Astrocyte (in vitro differentiated cells and primary cell): ENCODE measurements at regions not wholly inside any gene's neighbourhood (a gene's known extent, or its start where the extent isn't known, plus 50 kb on each side); places are given as distances from the start of the nearest gene placed in this dataset.

Source experiments
- DNase-seq: peaks from one replicate; pipeline ENCODE4 v3.0.0-alpha.2; 2010; ENCODE audit warnings: low read depth
- FAIRE-seq: peaks from 2 replicates; lab custom pipeline; 2011; peaks lifted over from hg19 to GRCh38; lab: Jason Lieb, UNC
- H2AFZ ChIP-seq: 2 replicates; pipeline ENCODE4 v1.6.0; 2012; ENCODE audit warnings: low read depth, low read length, inconsistent platforms
- H3K27ac ChIP-seq: 2 replicates; pipeline ENCODE4 v1.5.1; 2011; ENCODE audit warnings: low read depth, low read length, inconsistent platforms
- H3K27me3 ChIP-seq: 2 replicates; pipeline ENCODE4 v1.6.0; 2011; ENCODE audit warnings: low read length, inconsistent platforms; ENCODE audit not compliant: insufficient read depth
- H3K36me3 ChIP-seq: 2 replicates; pipeline ENCODE4 v1.5.1; 2011; ENCODE audit warnings: low read length, inconsistent platforms; ENCODE audit not compliant: insufficient read depth
- H3K4me1 ChIP-seq: 2 replicates; pipeline ENCODE4 v1.5.1; 2011; ENCODE audit warnings: low read length, inconsistent platforms; ENCODE audit not compliant: insufficient read depth
- H3K4me2 ChIP-seq: 2 replicates; pipeline ENCODE4 v1.6.0; 2012; ENCODE audit warnings: low read length, inconsistent platforms
- H3K4me3 ChIP-seq: 2 replicates; pipeline ENCODE4 v1.5.1; 2011; ENCODE audit warnings: low read depth, mild to moderate bottlenecking, low read length, inconsistent platforms; ENCODE audit not compliant: insufficient read depth
- H3K79me2 ChIP-seq: 2 replicates; pipeline ENCODE4 v1.6.0; 2012; ENCODE audit warnings: mild to moderate bottlenecking, low read length, inconsistent platforms; ENCODE audit not compliant: insufficient read depth
- H3K9ac ChIP-seq: 2 replicates; pipeline ENCODE4 v1.6.0; 2012; ENCODE audit warnings: mild to moderate bottlenecking, low read length, inconsistent platforms
- H3K9me3 ChIP-seq: 2 replicates; pipeline ENCODE4 v1.5.1; 2012; ENCODE audit warnings: low read depth, mild to moderate bottlenecking, low read length, inconsistent platforms; ENCODE audit not compliant: insufficient read depth
- H4K20me1 ChIP-seq: 2 replicates; pipeline ENCODE4 v1.6.0; 2012; ENCODE audit warnings: low read length, inconsistent platforms; ENCODE audit not compliant: insufficient read depth
- H3K27ac Mint-ChIP-seq: one replicate; pipeline ENCODE4 v1.8.0; 2021; ENCODE audit warnings: mild to moderate bottlenecking, mixed read lengths; ENCODE audit not compliant: unreplicated experiment
- H3K27me3 Mint-ChIP-seq: one replicate; pipeline ENCODE4 v1.8.0; 2021; ENCODE audit warnings: low read depth, mixed read lengths; ENCODE audit not compliant: unreplicated experiment
- H3K36me3 Mint-ChIP-seq: one replicate; pipeline ENCODE4 v1.8.0; 2021; ENCODE audit warnings: low read depth, mixed read lengths; ENCODE audit not compliant: unreplicated experiment
- H3K4me1 Mint-ChIP-seq: one replicate; pipeline ENCODE4 v1.8.0; 2021; ENCODE audit warnings: low read depth, mixed read lengths; ENCODE audit not compliant: unreplicated experiment
- H3K4me3 Mint-ChIP-seq: one replicate; pipeline ENCODE4 v1.8.0; 2021; ENCODE audit warnings: mild to moderate bottlenecking, moderate library complexity, mixed read lengths; ENCODE audit not compliant: unreplicated experiment
- H3K9me3 Mint-ChIP-seq: one replicate; pipeline ENCODE4 v1.8.0; 2021; ENCODE audit warnings: mild to moderate bottlenecking, mixed read lengths; ENCODE audit not compliant: unreplicated experiment
- EZH2 ChIP-seq: IDR thresholded peaks from 2 replicates; pipeline ENCODE4 v1.6.1; 2012; ENCODE audit warnings: mild to moderate bottlenecking, low read length, inconsistent platforms; ENCODE audit not compliant: insufficient read depth
- TF ChIP-seq, protein P1 (sequence below): IDR thresholded peaks from 2 replicates; pipeline ENCODE4 v1.5.1; 2011; ENCODE audit warnings: low read depth, mild to moderate bottlenecking, inconsistent platforms, low read length, moderate library complexity; ENCODE audit not compliant: insufficient read depth

DNA sequence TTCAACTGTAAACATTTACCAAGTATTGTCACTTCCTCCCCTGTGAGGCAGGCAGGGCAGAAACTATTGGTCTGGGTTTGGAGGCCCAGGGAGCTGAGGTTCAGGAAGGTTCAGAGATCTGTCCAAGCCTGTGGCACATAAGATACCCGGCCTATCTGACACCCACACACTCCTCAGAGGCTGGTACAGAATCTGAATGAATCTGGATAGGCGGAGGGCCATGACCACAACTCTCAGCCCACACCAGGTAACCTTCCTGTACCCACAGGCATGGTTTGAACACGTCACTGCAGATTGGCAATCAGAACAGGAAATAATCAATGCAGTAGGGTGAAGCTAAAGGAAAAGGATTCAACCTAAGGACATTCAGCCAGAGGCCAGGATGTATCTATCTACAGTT is 92.8 kb upstream of the TMCC3 start:
- TF ChIP-seq, protein P1, sequence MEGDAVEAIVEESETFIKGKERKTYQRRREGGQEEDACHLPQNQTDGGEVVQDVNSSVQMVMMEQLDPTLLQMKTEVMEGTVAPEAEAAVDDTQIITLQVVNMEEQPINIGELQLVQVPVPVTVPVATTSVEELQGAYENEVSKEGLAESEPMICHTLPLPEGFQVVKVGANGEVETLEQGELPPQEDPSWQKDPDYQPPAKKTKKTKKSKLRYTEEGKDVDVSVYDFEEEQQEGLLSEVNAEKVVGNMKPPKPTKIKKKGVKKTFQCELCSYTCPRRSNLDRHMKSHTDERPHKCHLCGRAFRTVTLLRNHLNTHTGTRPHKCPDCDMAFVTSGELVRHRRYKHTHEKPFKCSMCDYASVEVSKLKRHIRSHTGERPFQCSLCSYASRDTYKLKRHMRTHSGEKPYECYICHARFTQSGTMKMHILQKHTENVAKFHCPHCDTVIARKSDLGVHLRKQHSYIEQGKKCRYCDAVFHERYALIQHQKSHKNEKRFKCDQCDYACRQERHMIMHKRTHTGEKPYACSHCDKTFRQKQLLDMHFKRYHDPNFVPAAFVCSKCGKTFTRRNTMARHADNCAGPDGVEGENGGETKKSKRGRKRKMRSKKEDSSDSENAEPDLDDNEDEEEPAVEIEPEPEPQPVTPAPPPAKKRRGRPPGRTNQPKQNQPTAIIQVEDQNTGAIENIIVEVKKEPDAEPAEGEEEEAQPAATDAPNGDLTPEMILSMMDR = no peak
- no peak for TF ChIP-seq EZH2
- Histone ChIP-seq H3K9ac (no peak overlapping the region), H4K20me1 (no peaks in the 10 kb centered on the region), H3K36me3 (no peaks in the 10 kb centered on the region), H3K4me1 (no peaks in the 10 kb centered on the region), H3K4me3 (no peak overlapping the region), H3K27ac (no peak overlapping the region), H3K9me3 (no peaks in the 10 kb centered on the region), H3K27me3 (peaks cover 20% of the 10 kb centered on the region), H3K79me2 (no peaks in the 10 kb centered on the region), H3K4me2 (no peak overlapping the region), H2AFZ (no peak overlapping the region)
- H3K4me1 Mint-ChIP-seq = no peaks in the 10 kb centered on the region
- no peaks in the 10 kb centered on the region for H3K36me3 Mint-ChIP-seq
- H3K27me3 Mint-ChIP-seq = peaks cover 17% of the 10 kb centered on the region
- FAIRE-seq = no peak
- no peak for DNase-seq
- H3K4me3 Mint-ChIP-seq = no peak overlapping the region
- no peaks in the 10 kb centered on the region for H3K9me3 Mint-ChIP-seq
- H3K27ac Mint-ChIP-seq = no peak overlapping the region

DNA sequence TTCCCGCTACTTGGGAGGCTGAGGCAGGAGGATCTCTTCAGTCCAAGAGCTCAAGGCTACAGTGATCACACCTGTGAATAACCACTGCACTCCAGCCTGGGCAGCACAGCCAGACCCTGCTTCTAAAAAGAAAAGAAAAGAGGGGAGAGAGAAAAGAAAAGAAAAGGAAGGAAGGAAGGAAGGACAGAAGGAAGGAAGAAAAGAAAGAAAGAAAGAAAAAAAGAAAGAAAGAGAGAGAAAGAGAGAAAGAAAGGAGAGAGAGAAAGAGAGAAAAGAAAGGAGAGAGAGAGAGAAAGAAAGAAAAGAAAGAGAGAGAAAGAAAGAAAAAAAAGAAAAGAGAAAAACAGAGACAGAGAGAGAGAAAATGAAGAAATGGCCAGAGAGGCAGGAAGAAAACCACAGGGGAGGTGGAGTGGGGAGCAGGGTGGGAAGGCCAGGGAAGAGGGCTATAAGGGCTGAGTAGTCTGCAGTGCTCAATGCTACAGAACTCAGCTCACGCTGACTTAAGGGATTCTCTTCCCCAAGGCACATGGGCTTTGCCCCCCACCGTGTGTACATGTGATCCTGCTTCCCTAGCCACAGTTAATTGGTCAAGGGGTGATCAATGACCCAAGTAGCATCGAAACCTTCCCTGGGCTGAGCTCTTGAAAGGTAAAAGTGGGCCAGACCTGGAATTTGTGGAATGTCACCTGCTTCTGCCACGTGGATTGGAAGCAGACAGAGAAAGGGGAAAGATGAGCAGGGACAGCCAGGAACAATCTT is 90.4 kb upstream of the TMCC3 start:
- Histone ChIP-seq H3K9me3 (no peaks in the 10 kb centered on the region), H3K36me3 (no peaks in the 10 kb centered on the region), H3K4me1 (no peaks in the 10 kb centered on the region), H3K4me3 (no peak overlapping the region), H3K79me2 (no peaks in the 10 kb centered on the region), H4K20me1 (no peaks in the 10 kb centered on the region), H3K4me2 (no peak overlapping the region), H3K27me3 (peaks cover 19% of the 10 kb centered on the region), H3K27ac (no peak overlapping the region), H3K9ac (no peak overlapping the region), H2AFZ (no peak overlapping the region)
- Mint-ChIP-seq H3K4me3 (no peak overlapping the region), H3K36me3 (no peaks in the 10 kb centered on the region), H3K27ac (peak overlapping the region; percentile 36), H3K9me3 (no peaks in the 10 kb centered on the region), H3K4me1 (no peaks in the 10 kb centered on the region), H3K27me3 (peaks cover 17% of the 10 kb centered on the region)
- FAIRE-seq (no peak), DNase-seq (no peak)
- TF ChIP-seq, protein P1 = no peak
- TF ChIP-seq EZH2 = no peak

DNA sequence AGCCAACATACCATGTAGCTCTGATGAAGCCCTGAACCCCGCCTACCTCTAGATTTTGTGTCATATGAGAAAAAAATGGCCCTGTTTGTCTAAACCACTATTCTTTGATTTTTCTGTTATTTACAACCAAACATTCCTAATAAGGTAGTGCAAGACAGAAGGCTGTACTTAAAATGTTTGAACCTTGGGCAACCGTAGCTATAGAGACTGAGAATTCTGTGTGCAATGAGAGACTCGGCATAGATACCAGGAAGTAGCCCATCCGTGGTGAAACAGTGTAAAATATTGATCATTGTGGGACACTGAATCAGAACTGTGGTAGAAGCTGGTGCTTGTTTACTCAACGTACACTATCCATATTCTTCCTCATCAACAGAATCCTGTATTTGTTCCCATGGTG is 86.5 kb upstream of the TMCC3 start:
- H3K4me3 ChIP-seq = no peak overlapping the region
- no peaks in the 10 kb centered on the region for H3K36me3 ChIP-seq
- H3K4me1 ChIP-seq = no peaks in the 10 kb centered on the region
- H3K27ac ChIP-seq = no peak overlapping the region
- no peak overlapping the region for H3K27ac Mint-ChIP-seq
- no peak overlapping the region for H3K4me3 Mint-ChIP-seq
- H3K9me3 Mint-ChIP-seq = no peaks in the 10 kb centered on the region
- FAIRE-seq (no peak), DNase-seq (no peak)
- H4K20me1 ChIP-seq = no peaks in the 10 kb centered on the region
- peaks cover 13% of the 10 kb centered on the region for H3K27me3 ChIP-seq
- no peak overlapping the region for H3K4me2 ChIP-seq
- H3K4me1 Mint-ChIP-seq = no peaks in the 10 kb centered on the region
- H3K79me2 ChIP-seq = no peaks in the 10 kb centered on the region
- H3K9me3 ChIP-seq = no peaks in the 10 kb centered on the region
- H3K36me3 Mint-ChIP-seq = no peaks in the 10 kb centered on the region
- H3K9ac ChIP-seq = no peak overlapping the region
- TF ChIP-seq, protein P1 = no peak
- TF ChIP-seq EZH2 = no peak
- H2AFZ ChIP-seq = no peak overlapping the region
- H3K27me3 Mint-ChIP-seq = peaks cover 21% of the 10 kb centered on the region
